CD4-positive, CD25-positive, alpha-beta regulatory T cell (primary cell): ENCODE measurements at regions not wholly inside any gene's neighbourhood (a gene's known extent, or its start where the extent isn't known, plus 50 kb on each side); places are given as distances from the start of the nearest gene placed in this dataset.

Experiments used
- ATAC-seq, 2 donors: fragments of 150-1000 bp; cut with Tn5 transposase; one replicate each; pipeline ENCODE4 v1.10.0; 2021; ENCODE audit warnings: low read depth in 2 of 2, moderate number of reproducible peaks in 2 of 2, moderate library complexity in 1 of 2
- DNase-seq, 3 donors: peaks; one replicate each; pipeline versions ENCODE4 v3.0.0 to v3.0.0-alpha.2; 2012 to 2022; ENCODE audit warnings: mixed read lengths in 1 of 3
- H3K27ac ChIP-seq: one replicate; pipeline ENCODE4 v1.7.0; 2013; ENCODE audit warnings: mild to moderate bottlenecking, low read length; ENCODE audit not compliant: insufficient read depth, poor library complexity, severe bottlenecking
- H3K27me3 ChIP-seq: one replicate; pipeline ENCODE4 v1.7.0; 2013; ENCODE audit warnings: low read length; ENCODE audit not compliant: control insufficient read depth, insufficient read depth
- H3K36me3 ChIP-seq: one replicate; pipeline ENCODE4 v1.7.0; 2013; ENCODE audit warnings: mild to moderate bottlenecking, low read length, moderate library complexity; ENCODE audit not compliant: control insufficient read depth, insufficient read depth
- H3K4me1 ChIP-seq: 2 replicates; pipeline ENCODE4 v1.7.0; 2013; ENCODE audit warnings: mild to moderate bottlenecking, low read length; ENCODE audit not compliant: insufficient read depth, control insufficient read depth, poor library complexity, severe bottlenecking
- H3K4me3 ChIP-seq: one replicate; pipeline ENCODE4 v1.7.0; 2013; ENCODE audit warnings: low read depth, mild to moderate bottlenecking, low read length, moderate library complexity
- H3K9me3 ChIP-seq, 2 experiments: 1 replicate in 1 of 2; 2 replicates in 1 of 2; pipeline ENCODE4 v1.7.0; 2013; ENCODE audit warnings: low read length in 2 of 2, mild to moderate bottlenecking in 1 of 2, moderate library complexity in 1 of 2; ENCODE audit not compliant: control insufficient read depth in 2 of 2
- H3K27ac Mint-ChIP-seq, 3 donors: one replicate each; pipeline ENCODE4 v1.8.0; 2020 to 2022; ENCODE audit warnings: mild to moderate bottlenecking in 3 of 3, mixed read lengths in 3 of 3, moderate library complexity in 2 of 3
- H3K27me3 Mint-ChIP-seq: one replicate; pipeline ENCODE4 v1.8.0; 2022; ENCODE audit warnings: mild to moderate bottlenecking, mixed read lengths
- H3K36me3 Mint-ChIP-seq: one replicate; pipeline ENCODE4 v1.8.0; 2020; ENCODE audit warnings: mixed read lengths
- H3K4me1 Mint-ChIP-seq, 4 donors: one replicate each; pipeline ENCODE4 v1.8.0; 2020 to 2022; ENCODE audit warnings: mixed read lengths in 4 of 4, mild to moderate bottlenecking in 1 of 4
- H3K4me3 Mint-ChIP-seq, 4 donors: one replicate each; pipeline ENCODE4 v1.8.0; 2020 to 2022; ENCODE audit warnings: mild to moderate bottlenecking in 4 of 4, mixed read lengths in 4 of 4, moderate library complexity in 3 of 4
- H3K9me3 Mint-ChIP-seq, 7 donors: one replicate each; pipeline ENCODE4 v1.8.0; 2020 to 2022; ENCODE audit warnings: mixed read lengths in 7 of 7, mild to moderate bottlenecking in 3 of 7, moderate library complexity in 2 of 7

DNA sequence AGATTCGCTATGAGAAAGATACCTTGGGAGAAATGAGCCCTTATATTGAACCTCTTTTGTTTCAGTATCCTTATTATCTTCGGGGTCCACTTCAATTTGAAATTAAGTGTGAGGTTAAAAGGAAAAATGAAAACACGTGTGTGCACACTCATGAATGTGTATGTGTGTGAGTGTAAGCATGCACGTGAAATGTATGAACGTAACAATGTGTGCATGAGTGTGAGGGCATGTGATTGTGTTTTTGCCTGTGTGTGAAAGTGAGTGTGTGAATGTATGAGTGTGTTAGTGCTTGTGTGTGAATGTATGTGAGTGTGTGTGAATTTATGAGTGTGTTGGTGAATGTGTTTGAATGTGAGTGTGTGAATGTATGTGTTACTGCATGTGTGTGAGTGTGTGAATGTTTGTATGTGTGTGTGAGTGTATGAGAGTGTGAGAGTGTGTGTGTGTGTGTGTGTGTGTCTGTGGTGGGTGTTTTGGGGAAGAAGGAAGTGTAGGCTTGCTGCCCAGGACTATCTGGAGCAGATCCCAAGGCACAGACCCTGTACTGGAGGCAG lies 224.0 kb upstream of the CDH13 start:
- H3K27ac ChIP-seq = no peak overlapping the region
- no peak for ATAC-seq
- no peak for DNase-seq
- Mint-ChIP-seq H3K36me3 (no peaks in the 10 kb centered on the region), H3K27me3 (no peaks in the 10 kb centered on the region), H3K27ac (no peak overlapping the region), H3K4me3 (no peak overlapping the region), H3K9me3 (peaks cover 0 to 4% (median 0%) of the 10 kb centered on the region in 7 donors), H3K4me1 (no peaks in the 10 kb centered on the region)
- H3K4me1 ChIP-seq = no peaks in the 10 kb centered on the region
- peaks cover 2% of the 10 kb centered on the region for H3K27me3 ChIP-seq
- no peaks in the 10 kb centered on the region for H3K9me3 ChIP-seq
- H3K4me3 ChIP-seq = no peak overlapping the region
- no peaks in the 10 kb centered on the region for H3K36me3 ChIP-seq

DNA sequence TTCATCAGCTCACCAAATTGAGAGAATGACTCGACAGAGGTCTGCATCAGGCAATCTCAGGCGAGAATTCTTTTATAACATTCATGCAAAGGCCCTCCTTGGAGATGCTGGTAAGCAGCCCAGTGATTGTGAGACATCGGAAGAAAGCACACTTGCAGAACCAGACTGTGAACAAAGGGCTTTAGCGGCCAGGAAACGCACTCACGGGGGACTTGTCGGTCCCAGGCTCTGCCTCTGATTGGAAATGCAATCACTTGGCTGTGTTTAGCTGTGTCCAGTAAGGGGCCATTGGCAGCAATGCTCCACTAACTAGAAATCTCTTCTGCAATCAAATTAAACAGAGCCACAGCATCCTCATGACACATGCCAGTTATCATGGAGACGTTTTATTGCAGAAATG lies 226.7 kb upstream of the CDH13 start:
- Mint-ChIP-seq H3K27me3 (no peaks in the 10 kb centered on the region), H3K9me3 (peaks cover 0 to 2% (median 0%) of the 10 kb centered on the region in 7 donors), H3K36me3 (no peaks in the 10 kb centered on the region), H3K4me1 (no peaks in the 10 kb centered on the region), H3K27ac (no peak overlapping the region), H3K4me3 (no peak overlapping the region)
- H3K9me3 ChIP-seq = no peaks in the 10 kb centered on the region
- H3K36me3 ChIP-seq = no peaks in the 10 kb centered on the region
- no peak overlapping the region for H3K4me3 ChIP-seq
- no peak for DNase-seq
- no peak for ATAC-seq
- peaks cover 2% of the 10 kb centered on the region for H3K27me3 ChIP-seq
- H3K4me1 ChIP-seq = no peaks in the 10 kb centered on the region
- no peak overlapping the region for H3K27ac ChIP-seq

- Mint-ChIP-seq H3K27me3 (no peaks in the 10 kb centered on the region), H3K27ac (no peak overlapping the region), H3K36me3 (no peaks in the 10 kb centered on the region), H3K4me1 (no peaks in the 10 kb centered on the region), H3K4me3 (no peak overlapping the region), H3K9me3 (no peaks in the 10 kb centered on the region)
- no peaks in the 10 kb centered on the region for H3K36me3 ChIP-seq
- ATAC-seq = no peak
- H3K4me3 ChIP-seq = no peak overlapping the region
- peaks cover 2% of the 10 kb centered on the region for H3K27me3 ChIP-seq
- DNase-seq = no peak
- no peak overlapping the region for H3K27ac ChIP-seq
- no peaks in the 10 kb centered on the region for H3K4me1 ChIP-seq
- no peaks in the 10 kb centered on the region for H3K9me3 ChIP-seq
Measured at GRCh38 chr16:82396509-82396908, 226.5 kb upstream of the MPHOSPH6 start.

DNA sequence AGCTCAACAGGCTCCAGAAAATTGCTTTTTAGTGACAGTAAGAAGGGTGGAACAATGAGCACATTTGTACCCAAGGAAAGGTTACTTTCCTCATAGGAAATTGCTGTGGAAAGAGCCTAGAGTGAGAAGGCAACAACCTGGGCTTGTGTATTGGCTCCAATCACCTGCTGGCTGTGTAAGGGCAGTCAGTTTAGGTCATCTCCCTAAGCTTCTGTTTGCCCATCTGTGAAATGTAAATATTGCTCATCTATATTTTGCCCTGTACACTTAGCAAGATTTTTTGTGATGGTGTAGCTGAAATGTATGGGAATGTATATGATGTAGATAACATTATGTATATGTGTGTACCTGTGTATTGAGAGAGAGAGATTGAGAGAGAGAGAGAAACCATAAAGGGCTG lies 225.2 kb upstream of the MPHOSPH6 start:
- Mint-ChIP-seq H3K4me1 (no peaks in the 10 kb centered on the region), H3K36me3 (no peaks in the 10 kb centered on the region), H3K27ac (no peak overlapping the region), H3K27me3 (no peaks in the 10 kb centered on the region), H3K4me3 (no peak overlapping the region), H3K9me3 (no peaks in the 10 kb centered on the region)
- no peak for DNase-seq
- no peaks in the 10 kb centered on the region for H3K4me1 ChIP-seq
- no peak overlapping the region for H3K27ac ChIP-seq
- ATAC-seq = no peak
- no peak overlapping the region for H3K4me3 ChIP-seq
- H3K36me3 ChIP-seq = no peaks in the 10 kb centered on the region
- no peaks in the 10 kb centered on the region for H3K9me3 ChIP-seq
- H3K27me3 ChIP-seq = peaks cover 2% of the 10 kb centered on the region

DNA sequence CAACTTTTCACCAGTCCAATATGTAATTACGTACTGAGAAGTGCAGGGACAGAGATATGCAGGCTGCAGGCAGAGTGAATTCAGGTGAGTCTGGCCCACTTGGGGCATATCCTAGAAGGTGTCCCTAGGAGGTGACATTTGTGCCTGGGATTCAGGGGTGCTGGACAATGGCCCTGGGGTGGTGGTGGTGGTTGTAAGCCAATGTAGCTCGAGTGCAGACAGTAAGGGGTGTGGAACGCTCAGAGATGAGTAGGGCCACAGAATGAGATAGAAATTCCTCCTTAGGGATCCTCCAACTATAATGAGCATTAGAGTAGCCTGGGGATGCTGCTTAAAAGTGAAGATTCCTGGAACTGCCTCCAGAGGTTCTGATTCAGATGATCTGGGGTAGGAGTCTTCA lies 221.7 kb upstream of the MPHOSPH6 start:
- Histone ChIP-seq H3K4me1 (no peaks in the 10 kb centered on the region), H3K27ac (no peak overlapping the region), H3K27me3 (no peaks in the 10 kb centered on the region), H3K36me3 (no peaks in the 10 kb centered on the region), H3K4me3 (no peak overlapping the region), H3K9me3 (no peaks in the 10 kb centered on the region)
- H3K9me3 Mint-ChIP-seq = peaks cover 0 to 2% (median 0%) of the 10 kb centered on the region in 7 donors
- no peaks in the 10 kb centered on the region for H3K27me3 Mint-ChIP-seq
- H3K4me3 Mint-ChIP-seq = no peak overlapping the region
- no peak overlapping the region for H3K27ac Mint-ChIP-seq
- DNase-seq (no peak), ATAC-seq (no peak)
- H3K4me1 Mint-ChIP-seq = no peaks in the 10 kb centered on the region
- no peaks in the 10 kb centered on the region for H3K36me3 Mint-ChIP-seq

GRCh38 chr16:82389956-82390650 lies 220.1 kb upstream of the MPHOSPH6 start:
- DNase-seq (no peak), ATAC-seq (no peak)
- Mint-ChIP-seq H3K4me3 (no peak overlapping the region), H3K27me3 (no peaks in the 10 kb centered on the region), H3K4me1 (no peaks in the 10 kb centered on the region), H3K27ac (no peak overlapping the region), H3K9me3 (peaks cover 0 to 2% (median 0%) of the 10 kb centered on the region in 7 donors), H3K36me3 (no peaks in the 10 kb centered on the region)
- no peaks in the 10 kb centered on the region for H3K27me3 ChIP-seq
- H3K27ac ChIP-seq = no peak overlapping the region
- H3K4me3 ChIP-seq = no peak overlapping the region
- H3K9me3 ChIP-seq = no peaks in the 10 kb centered on the region
- H3K36me3 ChIP-seq = no peaks in the 10 kb centered on the region
- H3K4me1 ChIP-seq = no peaks in the 10 kb centered on the region

DNA sequence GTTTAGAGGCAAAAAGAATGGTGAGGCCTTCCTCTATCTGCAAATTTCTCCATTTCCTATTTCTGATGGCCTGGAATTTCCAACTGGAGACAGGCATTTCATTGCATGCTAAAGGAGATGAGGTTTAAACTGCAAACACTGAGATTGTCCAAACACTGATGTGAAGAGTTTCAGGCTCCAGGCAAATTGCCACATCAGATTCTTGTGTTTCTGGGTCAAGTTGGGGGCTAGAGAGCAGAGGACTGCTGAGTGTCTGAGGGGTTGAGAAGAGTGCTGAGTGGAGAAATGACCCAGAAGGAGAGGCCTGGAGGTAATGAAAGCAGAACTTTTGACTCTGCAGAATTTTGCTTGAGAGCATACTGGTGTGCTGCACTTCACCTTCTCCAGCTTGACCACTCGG lies 216.7 kb upstream of the MPHOSPH6 start:
- no peaks in the 10 kb centered on the region for H3K36me3 Mint-ChIP-seq
- H3K27me3 ChIP-seq = no peaks in the 10 kb centered on the region
- ATAC-seq (no peak), DNase-seq (no peak)
- H3K4me1 Mint-ChIP-seq = no peaks in the 10 kb centered on the region
- no peak overlapping the region for H3K4me3 ChIP-seq
- H3K4me3 Mint-ChIP-seq = no peak overlapping the region
- H3K9me3 ChIP-seq = no peaks in the 10 kb centered on the region
- peaks cover 0 to 2% (median 0%) of the 10 kb centered on the region in 7 donors for H3K9me3 Mint-ChIP-seq
- H3K27me3 Mint-ChIP-seq = no peaks in the 10 kb centered on the region
- H3K36me3 ChIP-seq = no peaks in the 10 kb centered on the region
- no peak overlapping the region for H3K27ac Mint-ChIP-seq
- no peaks in the 10 kb centered on the region for H3K4me1 ChIP-seq
- H3K27ac ChIP-seq = no peak overlapping the region

DNA sequence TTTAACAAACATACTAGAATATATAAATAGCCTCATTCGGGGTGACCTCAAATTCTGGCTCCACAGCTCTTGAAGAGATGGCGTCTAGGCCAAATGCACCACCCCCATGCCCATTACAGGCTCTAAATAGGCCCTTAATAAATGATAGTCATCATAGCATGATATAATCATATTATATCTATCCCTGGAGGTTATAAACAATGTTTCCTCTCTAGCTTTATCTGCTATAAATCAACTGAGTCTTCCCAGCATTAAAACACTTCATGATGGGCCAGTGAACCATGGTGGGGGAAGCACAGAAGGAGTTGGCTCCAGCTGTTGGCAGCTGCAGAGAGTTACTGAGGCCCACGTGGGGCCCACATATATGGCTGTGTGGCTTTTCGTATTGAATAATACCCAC lies 214.9 kb upstream of the MPHOSPH6 start:
- ATAC-seq = no peak
- Histone ChIP-seq H3K4me3 (no peak overlapping the region), H3K9me3 (no peaks in the 10 kb centered on the region), H3K36me3 (no peaks in the 10 kb centered on the region), H3K4me1 (no peaks in the 10 kb centered on the region), H3K27me3 (no peaks in the 10 kb centered on the region), H3K27ac (no peak overlapping the region)
- Mint-ChIP-seq H3K36me3 (no peaks in the 10 kb centered on the region), H3K4me3 (no peak overlapping the region), H3K9me3 (peaks cover 0 to 4% (median 2%) of the 10 kb centered on the region in 7 donors), H3K27me3 (no peaks in the 10 kb centered on the region), H3K4me1 (no peaks in the 10 kb centered on the region), H3K27ac (no peak overlapping the region)
- no peak for DNase-seq
